ENCODE measurements at regions not wholly inside any gene's neighbourhood (a gene's known extent, or its start where the extent isn't known, plus 50 kb on each side); places are given as distances from the start of the nearest gene placed in this dataset.

DNA sequence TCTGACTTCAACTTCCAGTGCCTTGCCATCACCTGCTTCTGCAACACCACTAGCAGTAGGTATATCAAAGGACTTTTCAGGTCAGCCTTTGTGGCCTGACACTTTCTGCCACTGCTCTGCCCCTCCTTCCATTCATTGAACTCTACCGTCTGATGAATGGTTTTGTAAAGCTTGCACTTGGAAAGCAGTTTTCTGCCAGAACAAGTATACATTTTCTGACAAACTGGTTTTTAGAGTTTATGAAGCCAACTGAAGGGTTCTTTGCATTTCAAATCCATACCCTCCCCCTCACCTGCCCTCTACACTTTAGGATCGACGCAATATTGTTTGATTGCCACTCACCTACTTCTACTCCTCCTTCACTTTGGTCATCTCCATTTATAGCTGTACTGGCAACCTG is 603.1 kb downstream of the HACE1 start:
- no peaks in the 10 kb centered on the region for H3K36me3 ChIP-seq (replicated peaks in 1 of 2; ENCODE audit: control insufficient read depth in 1 of 2, insufficient read depth in 2 of 2, low read length in 1 of 2)
- no peaks in the 10 kb centered on the region for H3K27me3 ChIP-seq (ENCODE audit: insufficient read depth)
- POLR2A ChIA-PET: no interaction called here
- no peaks in the 10 kb centered on the region for H3K9me3 ChIP-seq
- no peak for DNase-seq
- no peaks in the 10 kb centered on the region for H3K4me1 ChIP-seq (ENCODE audit: control insufficient read depth in 1 of 2, insufficient read depth in 2 of 2, low read depth in 1 of 2, low read length in 1 of 2)
- H3K27ac ChIP-seq (ENCODE audit: low read depth in 2 of 2, low read length in 1 of 2): no peak overlapping the region
- H3K9me2 ChIP-seq: no peaks in the 10 kb centered on the region
- H2AFZ ChIP-seq (ENCODE audit: low read depth): no peak overlapping the region
- 80% methylated on average over 3 of the region's 3 CpGs for WGBS (ENCODE audit: low lambda C conversion rate)
- CTCF ChIA-PET: no interaction called here
- H3K4me3 ChIP-seq (ENCODE audit: low read depth in 2 of 2, low read length in 1 of 2): no peak overlapping the region
- no peaks in the 10 kb centered on the region for H3K79me2 ChIP-seq (ENCODE audit: insufficient read depth)
- H3K4me2 ChIP-seq: no peak overlapping the region
- H4K20me1 ChIP-seq (ENCODE audit: insufficient read depth): no peaks in the 10 kb centered on the region
- TF ChIP-seq REST (IDR thresholded peaks at IDR 0.05; ENCODE audit: low read depth, low read length) (no peak), RFX5 (IDR thresholded peaks at IDR 0.05; ENCODE audit: low read length) (no peak), ZBTB33 (IDR thresholded peaks at IDR 0.05; ENCODE audit: borderline replicate concordance, low read depth) (no peak), CHD2 (IDR thresholded peaks at IDR 0.05; ENCODE audit: low read length, partially characterized antibody) (no peak), ELF1 (IDR thresholded peaks at IDR 0.05) (no peak), FOSL2 (IDR thresholded peaks at IDR 0.05; ENCODE audit: borderline replicate concordance, low read depth) (no peak), EZH2phosphoT487 (IDR thresholded peaks at IDR 0.05; ENCODE audit: borderline replicate concordance, low read depth) (no peak), PBX3 (IDR thresholded peaks at IDR 0.05) (no peak), GATA2 (CRISPR knock-in tag; IDR thresholded peaks at IDR 0.05) (no peak), RXRA (IDR thresholded peaks at IDR 0.05; ENCODE audit: borderline replicate concordance, low read depth) (no peak), MEF2A (IDR thresholded peaks at IDR 0.05; ENCODE audit: borderline replicate concordance, low read depth) (no peak), CTCF (IDR thresholded peaks at IDR 0.05) (no peak), EP300 (IDR thresholded peaks at IDR 0.05; ENCODE audit: borderline replicate concordance in 1 of 2, low read depth in 1 of 2, low read length in 1 of 2) (no peak), RCOR1 (IDR thresholded peaks at IDR 0.05; ENCODE audit: low read length) (no peak), POLR2AphosphoS5 (IDR thresholded peaks at IDR 0.05; ENCODE audit: low read depth, low read length) (no peak), RAD21 (IDR thresholded peaks at IDR 0.05; ENCODE audit: low read length) (no peak), NFIC (IDR thresholded peaks at IDR 0.05; ENCODE audit: borderline replicate concordance) (no peak), TEAD4 (IDR thresholded peaks at IDR 0.05; ENCODE audit: borderline replicate concordance, insufficient read depth) (no peak), IRF3 (IDR thresholded peaks at IDR 0.05; ENCODE audit: low read depth, low read length) (no peak)
- TF ChIP-seq, protein P1, sequence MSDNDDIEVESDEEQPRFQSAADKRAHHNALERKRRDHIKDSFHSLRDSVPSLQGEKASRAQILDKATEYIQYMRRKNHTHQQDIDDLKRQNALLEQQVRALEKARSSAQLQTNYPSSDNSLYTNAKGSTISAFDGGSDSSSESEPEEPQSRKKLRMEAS (IDR thresholded peaks at IDR 0.05; ENCODE audit: low read depth): no peak
- H3F3A ChIP-seq (replicated peaks; ENCODE audit: insufficient read depth): no peaks in the 10 kb centered on the region
- H3K9ac ChIP-seq: no peak overlapping the region
